Keratinocyte (primary cell): ENCODE measurements at regions not wholly inside any gene's neighbourhood (a gene's known extent, or its start where the extent isn't known, plus 50 kb on each side); places are given as distances from the start of the nearest gene placed in this dataset.

ENCODE experiments used
- DNase-seq: peaks from one replicate; pipeline ENCODE4 v3.0.0-alpha.2; 2011; ENCODE audit warnings: low read depth, missing footprints, low spot score
- FAIRE-seq: peaks from 2 replicates; lab custom pipeline; 2011; peaks lifted over from hg19 to GRCh38; lab: Jason Lieb, UNC
- H2AFZ ChIP-seq: 2 replicates; pipeline ENCODE4 v1.6.0; 2012; ENCODE audit warnings: low read length, control low read depth, inconsistent platforms; ENCODE audit not compliant: control insufficient read depth
- H3K27ac ChIP-seq: 2 replicates; pipeline ENCODE4 v1.5.1; 2011; ENCODE audit warnings: low read length; ENCODE audit not compliant: control insufficient read depth, insufficient read depth
- H3K27me3 ChIP-seq: 3 replicates; pipeline ENCODE4 v1.6.0; 2011; ENCODE audit warnings: low read length; ENCODE audit not compliant: control insufficient read depth, insufficient read depth; ENCODE audit errors: extremely low read depth
- H3K36me3 ChIP-seq, 2 experiments: 2 replicates in 1 of 2; 3 replicates in 1 of 2; pipeline ENCODE4 v1.5.1; 2011; ENCODE audit warnings: low read length in 2 of 2, mild to moderate bottlenecking in 1 of 2; ENCODE audit not compliant: control insufficient read depth in 2 of 2, insufficient read depth in 2 of 2; ENCODE audit errors: extremely low read depth in 1 of 2
- H3K4me1 ChIP-seq: 3 replicates; pipeline ENCODE4 v1.5.1; 2011; ENCODE audit warnings: low read length; ENCODE audit not compliant: control insufficient read depth, insufficient read depth; ENCODE audit errors: extremely low read depth
- H3K4me2 ChIP-seq: 3 replicates; pipeline ENCODE4 v1.6.0; 2011; ENCODE audit warnings: low read depth, low read length; ENCODE audit not compliant: control insufficient read depth, insufficient read depth; ENCODE audit errors: extremely low read depth
- H3K4me3 ChIP-seq, 3 experiments: fragments of 200-600 bp in 1 of 3; sonication (generic) in 1 of 3; 2 replicates in 2 of 3; 3 replicates in 1 of 3; pipeline ENCODE4 v1.5.1; 2011 to 2016; ENCODE audit warnings: low read length in 3 of 3, mild to moderate bottlenecking in 3 of 3, control low read depth in 2 of 3, inconsistent platforms in 1 of 3, low read depth in 1 of 3, mixed read lengths in 1 of 3, mixed run types in 1 of 3, moderate library complexity in 1 of 3; ENCODE audit not compliant: control insufficient read depth in 2 of 3, insufficient read depth in 2 of 3; ENCODE audit errors: extremely low read depth in 1 of 3
- H3K79me2 ChIP-seq: 2 replicates; pipeline ENCODE4 v1.6.0; 2012; ENCODE audit warnings: low read length; ENCODE audit not compliant: control insufficient read depth, insufficient read depth
- H3K9ac ChIP-seq: 3 replicates; pipeline ENCODE4 v1.6.0; 2011; ENCODE audit warnings: low read length; ENCODE audit not compliant: control insufficient read depth, insufficient read depth; ENCODE audit errors: extremely low read depth
- H3K9me1 ChIP-seq: 3 replicates; pipeline ENCODE4 v1.6.0; 2011; ENCODE audit warnings: low read length; ENCODE audit not compliant: control insufficient read depth, insufficient read depth; ENCODE audit errors: extremely low read depth
- H3K9me3 ChIP-seq: 2 replicates; pipeline ENCODE4 v1.5.1; 2012; ENCODE audit warnings: low read depth, low read length; ENCODE audit not compliant: control insufficient read depth
- H4K20me1 ChIP-seq: 3 replicates; pipeline ENCODE4 v1.6.0; 2011; ENCODE audit warnings: low read length; ENCODE audit not compliant: control insufficient read depth, insufficient read depth; ENCODE audit errors: extremely low read depth
- EZH2 ChIP-seq: IDR thresholded peaks from one replicate; pipeline ENCODE4 v1.6.1; 2012; ENCODE audit warnings: inconsistent platforms, mild to moderate bottlenecking, low read length, moderate library complexity
- dilution Hi-C: fragments of 300-500 bp; cut with MboI; formaldehyde crosslinking; loops from one replicate; pipeline ENCODE4 v1.7.0; 2020; ENCODE audit warnings: low sequenced_read_pairs; ENCODE audit not compliant: extremely low pct_ligation_motif_present
- TF ChIP-seq, protein P1 (sequence below), 3 experiments: IDR thresholded peaks in 1 of 3; conservative IDR thresholded peaks in 1 of 3; optimal IDR thresholded peaks in 1 of 3; 2 replicates in 2 of 3; 3 replicates in 1 of 3; pipeline versions ENCODE3 to v1.5.1; 2011; ENCODE audit warnings: low read length in 3 of 3, mild to moderate bottlenecking in 3 of 3, moderate library complexity in 2 of 3, control low read depth in 1 of 3, inconsistent platforms in 1 of 3; ENCODE audit not compliant: insufficient read depth in 2 of 3; ENCODE audit errors: extremely low read depth in 1 of 3

DNA sequence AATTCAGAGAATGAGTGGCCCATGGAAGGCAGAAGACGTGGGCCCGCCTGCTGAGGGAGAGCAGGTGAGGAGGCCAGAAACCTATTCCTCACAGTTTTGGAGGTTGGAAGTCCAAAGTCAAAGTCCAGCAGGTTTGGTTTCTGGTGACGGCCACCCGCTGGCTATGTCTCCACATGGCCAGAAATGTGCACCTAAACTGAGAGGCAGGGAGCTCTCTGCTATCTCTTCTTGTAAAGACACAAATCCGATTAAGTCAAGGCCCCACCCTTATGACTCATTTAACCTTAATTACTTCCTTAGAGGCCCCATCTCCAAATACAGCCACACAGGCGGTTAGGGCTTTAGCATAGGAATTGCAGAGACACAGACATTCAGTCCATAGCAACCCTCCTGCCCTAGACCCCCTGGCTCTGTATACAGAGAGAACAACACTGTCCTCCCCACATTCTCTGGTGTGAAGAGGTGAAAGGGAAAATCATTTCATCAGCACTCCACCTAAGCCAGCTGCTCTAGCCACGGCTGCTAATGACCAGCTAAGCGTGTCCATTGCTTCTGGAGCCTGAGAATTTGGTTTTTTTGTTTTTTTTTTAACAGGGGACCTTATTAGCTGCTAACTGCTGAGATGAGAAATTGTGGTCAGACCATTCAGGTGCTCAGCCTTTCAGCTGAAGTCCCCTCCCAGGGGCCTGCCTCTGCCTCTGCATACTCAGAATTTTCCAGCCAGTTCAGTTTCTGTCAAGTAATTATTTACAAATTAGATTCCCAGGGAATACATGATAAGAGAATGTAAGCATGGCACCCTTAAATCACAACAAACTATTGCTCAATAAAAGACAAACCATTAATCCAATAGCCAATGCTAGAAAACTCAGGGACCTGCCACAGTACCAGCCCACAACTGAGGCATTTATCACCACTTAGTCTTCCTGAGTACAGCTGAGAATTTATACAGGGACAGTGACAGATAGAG, 368.7 kb upstream of the ID2 start:
- no peaks in the 10 kb centered on the region for H3K36me3 ChIP-seq
- H3K9ac ChIP-seq: no peak overlapping the region
- H3K9me1 ChIP-seq: no peaks in the 10 kb centered on the region
- H3K4me3 ChIP-seq: no peak overlapping the region
- H4K20me1 ChIP-seq: no peaks in the 10 kb centered on the region
- TF ChIP-seq, protein P1, sequence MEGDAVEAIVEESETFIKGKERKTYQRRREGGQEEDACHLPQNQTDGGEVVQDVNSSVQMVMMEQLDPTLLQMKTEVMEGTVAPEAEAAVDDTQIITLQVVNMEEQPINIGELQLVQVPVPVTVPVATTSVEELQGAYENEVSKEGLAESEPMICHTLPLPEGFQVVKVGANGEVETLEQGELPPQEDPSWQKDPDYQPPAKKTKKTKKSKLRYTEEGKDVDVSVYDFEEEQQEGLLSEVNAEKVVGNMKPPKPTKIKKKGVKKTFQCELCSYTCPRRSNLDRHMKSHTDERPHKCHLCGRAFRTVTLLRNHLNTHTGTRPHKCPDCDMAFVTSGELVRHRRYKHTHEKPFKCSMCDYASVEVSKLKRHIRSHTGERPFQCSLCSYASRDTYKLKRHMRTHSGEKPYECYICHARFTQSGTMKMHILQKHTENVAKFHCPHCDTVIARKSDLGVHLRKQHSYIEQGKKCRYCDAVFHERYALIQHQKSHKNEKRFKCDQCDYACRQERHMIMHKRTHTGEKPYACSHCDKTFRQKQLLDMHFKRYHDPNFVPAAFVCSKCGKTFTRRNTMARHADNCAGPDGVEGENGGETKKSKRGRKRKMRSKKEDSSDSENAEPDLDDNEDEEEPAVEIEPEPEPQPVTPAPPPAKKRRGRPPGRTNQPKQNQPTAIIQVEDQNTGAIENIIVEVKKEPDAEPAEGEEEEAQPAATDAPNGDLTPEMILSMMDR (optimal IDR thresholded peaks at IDR 0.05 in 1 of 3, IDR thresholded peaks at IDR 0.05 in 1 of 3, conservative IDR thresholded peaks at IDR 0.05 in 1 of 3; ENCODE audit: extremely low read depth in 1 of 3, insufficient read depth in 2 of 3, low read length in 3 of 3): no peak
- no peak for TF ChIP-seq EZH2
- peaks cover 6% of the 10 kb centered on the region for H3K4me1 ChIP-seq
- peaks cover 3% of the 10 kb centered on the region for H3K27me3 ChIP-seq
- no peak overlapping the region for H3K4me2 ChIP-seq
- H3K79me2 ChIP-seq: no peaks in the 10 kb centered on the region
- FAIRE-seq: no peak
- no peak for DNase-seq
- no peaks in the 10 kb centered on the region for H3K9me3 ChIP-seq
- H2AFZ ChIP-seq: no peak overlapping the region
- dilution Hi-C loops: no loop called here
- no peak overlapping the region for H3K27ac ChIP-seq

- Histone ChIP-seq H3K9me1 (no peaks in the 10 kb centered on the region), H2AFZ (no peak overlapping the region), H3K27me3 (peaks cover 3% of the 10 kb centered on the region), H3K79me2 (no peaks in the 10 kb centered on the region), H3K9me3 (no peaks in the 10 kb centered on the region), H4K20me1 (no peaks in the 10 kb centered on the region), H3K27ac (no peak overlapping the region), H3K36me3 (no peaks in the 10 kb centered on the region), H3K4me2 (no peak overlapping the region), H3K4me1 (peaks cover 6% of the 10 kb centered on the region), H3K4me3 (no peak overlapping the region), H3K9ac (no peak overlapping the region)
- no peak for TF ChIP-seq EZH2
- TF ChIP-seq, protein P1 (optimal IDR thresholded peaks at IDR 0.05 in 1 of 3, IDR thresholded peaks at IDR 0.05 in 1 of 3, conservative IDR thresholded peaks at IDR 0.05 in 1 of 3; ENCODE audit: extremely low read depth in 1 of 3, insufficient read depth in 2 of 3, low read length in 3 of 3): no peak
- FAIRE-seq (no peak), DNase-seq (no peak)
- dilution Hi-C loops: no loop called here
Measured at GRCh38 chr2:8314063-8314462, 367.8 kb upstream of the ID2 start.
